ENCODE measurements at regions not wholly inside any gene's neighbourhood (a gene's known extent, or its start where the extent isn't known, plus 50 kb on each side); places are given as distances from the start of the nearest gene placed in this dataset.

DNA sequence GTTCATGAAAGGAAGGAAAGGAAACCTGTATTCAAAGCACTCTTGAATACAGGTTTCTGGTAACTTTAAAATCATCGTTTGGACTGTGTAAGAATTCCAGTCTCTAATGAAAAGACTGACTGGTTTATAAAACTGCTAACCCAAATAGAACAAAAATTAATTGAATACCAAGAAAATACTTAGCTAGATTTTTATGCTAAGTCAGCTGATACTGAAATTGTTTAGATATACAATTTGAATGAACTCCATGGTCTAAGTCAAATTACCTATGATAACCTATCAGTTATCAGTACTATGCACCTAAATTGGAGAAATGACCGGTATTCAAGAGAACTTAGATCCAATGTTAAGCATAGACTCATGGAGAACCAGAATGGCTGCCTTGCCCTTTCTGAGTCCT, 338.3 kb downstream of the RNF144B start:
- TF ChIP-seq CTCF (IDR thresholded peaks at IDR 0.05): no peak
- no peak for DNase-seq
- Mint-ChIP-seq H3K9me3 (peaks cover 12% of the 10 kb centered on the region), H3K4me1 (no peaks in the 10 kb centered on the region), H3K27ac (no peak overlapping the region), H3K36me3 (ENCODE audit: low read depth) (no peaks in the 10 kb centered on the region), H3K4me3 (no peak overlapping the region), H3K27me3 (ENCODE audit: low read depth, poor library complexity) (peaks cover 6% of the 10 kb centered on the region)

- H3K27ac Mint-ChIP-seq: no peak overlapping the region
- no peak overlapping the region for H3K4me3 Mint-ChIP-seq
- H3K4me1 Mint-ChIP-seq: no peaks in the 10 kb centered on the region
- no peak for TF ChIP-seq CTCF (IDR thresholded peaks at IDR 0.05)
- no peaks in the 10 kb centered on the region for H3K36me3 Mint-ChIP-seq (ENCODE audit: low read depth)
- no peak for DNase-seq
- H3K27me3 Mint-ChIP-seq (ENCODE audit: low read depth, poor library complexity): peaks cover 7% of the 10 kb centered on the region
- no peaks in the 10 kb centered on the region for H3K9me3 Mint-ChIP-seq
These were observed 346.9 kb downstream of the RNF144B start for GRCh38 chr6:18733921-18734550.

- peaks cover 3% of the 10 kb centered on the region for H3K27me3 Mint-ChIP-seq (ENCODE audit: low read depth, poor library complexity)
- DNase-seq: no peak
- no peaks in the 10 kb centered on the region for H3K36me3 Mint-ChIP-seq (ENCODE audit: low read depth)
- TF ChIP-seq CTCF (IDR thresholded peaks at IDR 0.05): no peak
- peaks cover 7% of the 10 kb centered on the region for H3K9me3 Mint-ChIP-seq
- no peak overlapping the region for H3K27ac Mint-ChIP-seq
- H3K4me3 Mint-ChIP-seq: no peak overlapping the region
- H3K4me1 Mint-ChIP-seq: no peaks in the 10 kb centered on the region
These were observed 354.6 kb downstream of the RNF144B start for GRCh38 chr6:18741741-18742140.

- H3K27me3 Mint-ChIP-seq (ENCODE audit: low read depth, poor library complexity): peaks cover 1% of the 10 kb centered on the region
- no peak overlapping the region for H3K4me3 Mint-ChIP-seq
- no peak for TF ChIP-seq CTCF (IDR thresholded peaks at IDR 0.05)
- DNase-seq: no peak
- H3K4me1 Mint-ChIP-seq: no peaks in the 10 kb centered on the region
- H3K27ac Mint-ChIP-seq: no peak overlapping the region
- H3K36me3 Mint-ChIP-seq (ENCODE audit: low read depth): no peaks in the 10 kb centered on the region
- H3K9me3 Mint-ChIP-seq: peaks cover 7% of the 10 kb centered on the region
These were observed 355.3 kb downstream of the RNF144B start for GRCh38 chr6:18742406-18742805.

GRCh38 chr6:18746727-18747126, 359.6 kb downstream of the RNF144B start:
- no peaks in the 10 kb centered on the region for H3K36me3 Mint-ChIP-seq (ENCODE audit: low read depth)
- H3K4me3 Mint-ChIP-seq: no peak overlapping the region
- peaks cover 7% of the 10 kb centered on the region for H3K9me3 Mint-ChIP-seq
- H3K27ac Mint-ChIP-seq: no peak overlapping the region
- peaks cover 7% of the 10 kb centered on the region for H3K27me3 Mint-ChIP-seq (ENCODE audit: low read depth, poor library complexity)
- DNase-seq: no peak
- peaks cover 7% of the 10 kb centered on the region for H3K4me1 Mint-ChIP-seq
- no peak for TF ChIP-seq CTCF (IDR thresholded peaks at IDR 0.05)

GRCh38 chr6:18748314-18748713, 361.2 kb downstream of the RNF144B start:
- Mint-ChIP-seq H3K27me3 (ENCODE audit: low read depth, poor library complexity) (peaks cover 7% of the 10 kb centered on the region), H3K9me3 (peaks cover 7% of the 10 kb centered on the region), H3K27ac (no peak overlapping the region), H3K4me1 (peaks cover 7% of the 10 kb centered on the region), H3K36me3 (ENCODE audit: low read depth) (no peaks in the 10 kb centered on the region), H3K4me3 (no peak overlapping the region)
- TF ChIP-seq CTCF (IDR thresholded peaks at IDR 0.05): no peak
- DNase-seq: no peak

Measured in nephron progenitor cell (in vitro differentiated cells).